Neural progenitor cell (in vitro differentiated cells): ENCODE measurements at regions not wholly inside any gene's neighbourhood (a gene's known extent, or its start where the extent isn't known, plus 50 kb on each side); places are given as distances from the start of the nearest gene placed in this dataset.

Source experiments
- DNase-seq: peaks from one replicate; pipeline ENCODE4 v3.0.0-alpha.2; 2016; ENCODE audit warnings: low spot score
- H2AFZ ChIP-seq: fragments of 200-600 bp; sonication (generic); replicated peaks from 2 replicates; pipeline ENCODE4 v1.6.1; 2016; ENCODE audit warnings: antibody characterized with exemption
- H3F3A ChIP-seq: fragments of 200-600 bp; sonication (generic); 2 replicates; pipeline ENCODE4 v1.6.1; 2016; ENCODE audit warnings: antibody characterized with exemption, low read depth
- H3K27ac ChIP-seq: fragments of 200-600 bp; sonication (generic); 2 replicates; pipeline ENCODE4 v1.5.1; 2016; ENCODE audit warnings: mild to moderate bottlenecking
- H3K27me3 ChIP-seq: fragments of 200-600 bp; sonication (generic); 2 replicates; pipeline ENCODE4 v1.6.1; 2016; ENCODE audit warnings: mild to moderate bottlenecking, moderate library complexity
- H3K36me3 ChIP-seq: fragments of 200-600 bp; sonication (generic); 2 replicates; pipeline ENCODE4 v1.5.1; 2016
- H3K4me1 ChIP-seq: fragments of 200-600 bp; sonication (generic); 2 replicates; pipeline ENCODE4 v1.6.1; 2016; ENCODE audit warnings: mixed run types
- H3K4me2 ChIP-seq: fragments of 200-600 bp; sonication (generic); 2 replicates; pipeline ENCODE4 v1.6.1; 2016
- H3K4me3 ChIP-seq: fragments of 200-600 bp; sonication (generic); 2 replicates; pipeline ENCODE4 v1.5.1; 2016
- H3K79me2 ChIP-seq: fragments of 200-600 bp; sonication (generic); 2 replicates; pipeline ENCODE4 v1.6.1; 2016; ENCODE audit warnings: low read depth
- H3K9ac ChIP-seq: fragments of 200-600 bp; sonication (generic); 2 replicates; pipeline ENCODE4 v1.6.1; 2016
- H3K9me3 ChIP-seq: fragments of 200-600 bp; sonication (generic); 2 replicates; pipeline ENCODE4 v1.5.1; 2016; ENCODE audit warnings: low read depth
- H4K20me1 ChIP-seq: fragments of 200-600 bp; sonication (generic); 2 replicates; pipeline ENCODE4 v1.6.1; 2016; ENCODE audit warnings: low read depth
- H3K27ac Mint-ChIP-seq: 3 replicates; pipeline ENCODE4 v1.8.0; 2021; ENCODE audit warnings: mixed read lengths
- H3K27me3 Mint-ChIP-seq: 2 replicates; pipeline ENCODE4 v1.8.0; 2022; ENCODE audit warnings: low read depth, mild to moderate bottlenecking, inconsistent platforms, moderate library complexity, mixed read lengths; ENCODE audit not compliant: insufficient read depth
- H3K36me3 Mint-ChIP-seq: 3 replicates; pipeline ENCODE4 v1.8.0; 2021; ENCODE audit warnings: mixed read lengths
- H3K4me1 Mint-ChIP-seq: 3 replicates; pipeline ENCODE4 v1.8.0; 2021; ENCODE audit warnings: mixed read lengths
- H3K4me3 Mint-ChIP-seq: 3 replicates; pipeline ENCODE4 v1.8.0; 2021; ENCODE audit warnings: mild to moderate bottlenecking, moderate library complexity, mixed read lengths
- H3K9me3 Mint-ChIP-seq: 3 replicates; pipeline ENCODE4 v1.8.0; 2020; ENCODE audit warnings: mixed read lengths
- CTCF ChIP-seq: fragments of 200-600 bp; sonication (generic); IDR thresholded peaks from 2 replicates; pipeline ENCODE4 v1.5.1; 2017; ENCODE audit warnings: antibody characterized with exemption, mild to moderate bottlenecking
- EZH2 ChIP-seq: fragments of 200-600 bp; sonication (generic); IDR thresholded peaks from 2 replicates; pipeline ENCODE4 v1.6.1; 2017; ENCODE audit warnings: antibody characterized with exemption, mild to moderate bottlenecking, moderate library complexity
- EZH2phosphoT487 ChIP-seq: fragments of 200-600 bp; sonication (generic); IDR thresholded peaks from 2 replicates; pipeline ENCODE4 v1.6.1; 2017; ENCODE audit warnings: antibody characterized with exemption

GRCh38 chr10:83078645-83079044 is 1060.7 kb upstream of the GHITM start:
- H3K4me3 Mint-ChIP-seq, result no peak overlapping the region
- no peak overlapping the region for H3K27ac Mint-ChIP-seq
- Histone ChIP-seq H2AFZ (peak overlapping the region; percentile 26), H3K9ac (no peak overlapping the region), H3F3A (peaks cover 5% of the 10 kb centered on the region), H3K79me2 (no peaks in the 10 kb centered on the region), H3K4me3 (no peak overlapping the region), H3K9me3 (no peaks in the 10 kb centered on the region), H4K20me1 (no peaks in the 10 kb centered on the region), H3K4me2 (peak overlapping the region; percentile 16), H3K27ac (peak overlapping the region; percentile 26), H3K36me3 (no peaks in the 10 kb centered on the region), H3K27me3 (no peaks in the 10 kb centered on the region), H3K4me1 (peaks cover 10% of the 10 kb centered on the region)
- DNase-seq, result no peak
- TF ChIP-seq EZH2phosphoT487, result no peak
- TF ChIP-seq CTCF, result no peak
- TF ChIP-seq EZH2, result no peak
- peaks cover 21% of the 10 kb centered on the region for H3K9me3 Mint-ChIP-seq
- H3K36me3 Mint-ChIP-seq, result no peaks in the 10 kb centered on the region
- peaks cover 2% of the 10 kb centered on the region for H3K27me3 Mint-ChIP-seq
- H3K4me1 Mint-ChIP-seq, result peaks cover 18% of the 10 kb centered on the region

- peaks cover 2% of the 10 kb centered on the region for H3K27me3 Mint-ChIP-seq
- Histone ChIP-seq H3K36me3 (no peaks in the 10 kb centered on the region), H3F3A (peaks cover 1% of the 10 kb centered on the region), H3K4me1 (no peaks in the 10 kb centered on the region), H4K20me1 (no peaks in the 10 kb centered on the region), H3K4me2 (no peak overlapping the region), H3K79me2 (no peaks in the 10 kb centered on the region), H3K9ac (no peak overlapping the region), H2AFZ (no peak overlapping the region), H3K27me3 (no peaks in the 10 kb centered on the region), H3K9me3 (no peaks in the 10 kb centered on the region), H3K4me3 (no peak overlapping the region), H3K27ac (no peak overlapping the region)
- no peaks in the 10 kb centered on the region for H3K36me3 Mint-ChIP-seq
- H3K9me3 Mint-ChIP-seq, result peaks cover 19% of the 10 kb centered on the region
- H3K4me3 Mint-ChIP-seq, result no peak overlapping the region
- no peak for DNase-seq
- no peak for TF ChIP-seq EZH2phosphoT487
- no peak for TF ChIP-seq CTCF
- TF ChIP-seq EZH2, result no peak
- H3K4me1 Mint-ChIP-seq, result peaks cover 4% of the 10 kb centered on the region
- H3K27ac Mint-ChIP-seq, result no peak overlapping the region
Measured at GRCh38 chr10:83083831-83084230, 1055.5 kb upstream of the GHITM start.

- Mint-ChIP-seq H3K27ac (no peak overlapping the region), H3K4me1 (no peaks in the 10 kb centered on the region), H3K27me3 (no peaks in the 10 kb centered on the region), H3K36me3 (no peaks in the 10 kb centered on the region), H3K4me3 (no peak overlapping the region), H3K9me3 (no peaks in the 10 kb centered on the region)
- Histone ChIP-seq H2AFZ (no peak overlapping the region), H3K4me2 (no peak overlapping the region), H3K9ac (no peak overlapping the region), H3K27ac (no peak overlapping the region), H3F3A (no peaks in the 10 kb centered on the region), H3K4me3 (no peak overlapping the region), H3K36me3 (no peaks in the 10 kb centered on the region), H4K20me1 (no peaks in the 10 kb centered on the region), H3K27me3 (no peaks in the 10 kb centered on the region), H3K4me1 (no peaks in the 10 kb centered on the region), H3K9me3 (no peaks in the 10 kb centered on the region), H3K79me2 (no peaks in the 10 kb centered on the region)
- no peak for DNase-seq
- no peak for TF ChIP-seq CTCF
- TF ChIP-seq EZH2phosphoT487, result no peak
- TF ChIP-seq EZH2, result no peak
Measured at GRCh38 chr10:83089335-83089734, 1050.0 kb upstream of the GHITM start.
